SK-N-MC (cell line): ENCODE measurements at regions not wholly inside any gene's neighbourhood (a gene's known extent, or its start where the extent isn't known, plus 50 kb on each side); places are given as distances from the start of the nearest gene placed in this dataset.

Experiments
- EZH2 ChIP-seq: fragments of 200-600 bp; sonication (generic); IDR thresholded peaks from one replicate; pipeline ENCODE4 v1.6.1; 2017; ENCODE audit warnings: antibody characterized with exemption
- FOXP2 ChIP-seq: optimal IDR thresholded peaks from 2 replicates; pipeline ENCODE3; 2011; ENCODE audit warnings: mild to moderate bottlenecking, moderate library complexity; ENCODE audit not compliant: insufficient read depth; ENCODE audit errors: extremely low read length, control extremely low read depth
- POLR2AphosphoS5 ChIP-seq: IDR thresholded peaks from 2 replicates; pipeline ENCODE4 v1.6.1; 2012; ENCODE audit warnings: mild to moderate bottlenecking, low read depth, low read length, borderline replicate concordance

DNA sequence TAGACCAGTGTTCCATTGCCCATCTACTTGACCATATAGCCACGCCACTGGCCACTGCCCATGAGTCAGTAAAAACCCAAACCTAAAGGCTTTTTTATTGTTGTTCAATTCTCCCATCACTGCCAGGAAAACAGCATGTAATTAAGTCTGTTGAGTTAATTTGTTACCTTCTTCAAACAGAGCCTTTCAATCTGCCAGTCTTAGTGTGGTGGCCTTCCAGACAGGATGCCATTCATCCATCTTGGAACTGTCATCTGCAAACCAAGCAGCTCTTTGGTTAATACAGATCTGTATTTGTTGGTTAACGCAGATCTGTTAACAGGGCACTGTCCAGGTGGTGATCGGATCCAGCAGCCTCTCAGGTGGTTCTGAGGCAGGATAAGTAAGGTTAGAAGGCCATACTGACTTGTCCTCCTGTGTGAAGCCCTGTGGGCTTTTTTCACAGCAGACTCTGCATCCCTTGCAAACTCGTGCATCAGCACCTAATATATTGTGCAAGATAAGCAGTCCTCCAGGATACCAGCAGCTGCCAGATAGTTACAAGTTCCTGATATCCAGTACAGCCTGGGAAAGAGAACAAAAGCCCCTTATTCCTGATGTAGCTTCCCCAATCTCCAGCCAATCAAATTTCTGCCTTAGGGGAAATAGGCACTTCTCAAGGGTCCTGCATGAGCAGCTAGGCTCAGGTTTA lies 59.1 kb upstream of the DHRS4 start:
- TF ChIP-seq EZH2 (no peak), POLR2AphosphoS5 (no peak), FOXP2 (no peak)
